Vagina (tissue), 2 donors: ENCODE measurements at regions not wholly inside any gene's neighbourhood (a gene's known extent, or its start where the extent isn't known, plus 50 kb on each side); places are given as distances from the start of the nearest gene placed in this dataset.

Experiments used
- DNase-seq, 2 donors: peaks; one replicate each; pipeline ENCODE4 v3.0.0-alpha.2; 2017; ENCODE audit errors: extremely low spot score in 2 of 2
- H3K27ac ChIP-seq: fragments of 200-600 bp; sonication (generic); one replicate; pipeline ENCODE4 v1.5.1; 2019
- H3K27me3 ChIP-seq: fragments of 200-600 bp; sonication (generic); one replicate; pipeline ENCODE4 v1.5.1; 2019
- H3K36me3 ChIP-seq, 2 donors: fragments of 200-600 bp; sonication (generic); one replicate each; pipeline ENCODE4 v1.5.1; 2017 to 2019
- H3K4me1 ChIP-seq: fragments of 200-600 bp; sonication (generic); one replicate; pipeline ENCODE4 v1.5.1; 2019
- H3K4me3 ChIP-seq, 2 donors: fragments of 200-600 bp; sonication (generic); 1 replicate in 1 of 2; 2 replicates in 1 of 2; pipeline ENCODE4 v1.5.1; 2016 to 2019
- H3K9me3 ChIP-seq: fragments of 200-600 bp; sonication (generic); one replicate; pipeline ENCODE4 v1.5.1; 2019
- CTCF ChIP-seq, 3 experiments: fragments of 450-650 bp in 2 of 3; fragments of 200-600 bp in 1 of 3; sonication (generic) in 1 of 3; IDR thresholded peaks; one replicate each; pipeline ENCODE4 v1.5.1; 2017 to 2019; ENCODE audit warnings: antibody characterized with exemption in 3 of 3, mild to moderate bottlenecking in 2 of 3, moderate library complexity in 2 of 3
- POLR2A ChIP-seq, 2 donors: fragments of 450-650 bp; IDR thresholded peaks; one replicate each; pipeline ENCODE4 v1.6.1; 2017; ENCODE audit warnings: antibody characterized with exemption in 2 of 2, mild to moderate bottlenecking in 2 of 2, moderate library complexity in 2 of 2
- POLR2AphosphoS5 ChIP-seq, 2 donors: sonication (generic); formaldehyde crosslinking; IDR thresholded peaks; one replicate each; pipeline ENCODE4 v1.9.0; 2017; ENCODE audit warnings: antibody characterized with exemption in 2 of 2, mild to moderate bottlenecking in 2 of 2, low read depth in 1 of 2; ENCODE audit not compliant: insufficient read depth in 1 of 2
- intact Hi-C: fragments of 100-400 bp; cut with DNase I; formaldehyde crosslinking; loops from one replicate; pipeline ENCODE4 v1.15.1; 2023

DNA sequence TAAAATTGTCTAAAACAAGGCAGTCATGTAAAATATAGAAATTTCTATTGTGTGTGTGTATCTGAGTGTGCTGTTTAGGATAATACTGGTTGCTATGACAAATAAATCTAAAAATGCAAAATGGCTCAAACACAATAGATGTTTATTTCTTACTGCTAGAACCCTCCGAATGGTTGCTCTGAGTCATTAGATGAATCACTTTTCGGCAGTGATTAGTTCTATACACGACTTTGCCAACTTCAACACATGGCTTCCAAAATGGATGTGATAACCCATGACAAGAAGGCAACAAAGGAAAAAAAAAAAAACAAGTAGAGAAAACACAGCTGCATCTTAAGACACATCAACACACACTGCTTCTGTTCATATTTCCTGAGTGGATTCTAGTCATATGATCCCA is 729.2 kb downstream of the AACS start:
- no peak overlapping the region for H3K27ac ChIP-seq
- intact Hi-C loops: no loop called here

DNA sequence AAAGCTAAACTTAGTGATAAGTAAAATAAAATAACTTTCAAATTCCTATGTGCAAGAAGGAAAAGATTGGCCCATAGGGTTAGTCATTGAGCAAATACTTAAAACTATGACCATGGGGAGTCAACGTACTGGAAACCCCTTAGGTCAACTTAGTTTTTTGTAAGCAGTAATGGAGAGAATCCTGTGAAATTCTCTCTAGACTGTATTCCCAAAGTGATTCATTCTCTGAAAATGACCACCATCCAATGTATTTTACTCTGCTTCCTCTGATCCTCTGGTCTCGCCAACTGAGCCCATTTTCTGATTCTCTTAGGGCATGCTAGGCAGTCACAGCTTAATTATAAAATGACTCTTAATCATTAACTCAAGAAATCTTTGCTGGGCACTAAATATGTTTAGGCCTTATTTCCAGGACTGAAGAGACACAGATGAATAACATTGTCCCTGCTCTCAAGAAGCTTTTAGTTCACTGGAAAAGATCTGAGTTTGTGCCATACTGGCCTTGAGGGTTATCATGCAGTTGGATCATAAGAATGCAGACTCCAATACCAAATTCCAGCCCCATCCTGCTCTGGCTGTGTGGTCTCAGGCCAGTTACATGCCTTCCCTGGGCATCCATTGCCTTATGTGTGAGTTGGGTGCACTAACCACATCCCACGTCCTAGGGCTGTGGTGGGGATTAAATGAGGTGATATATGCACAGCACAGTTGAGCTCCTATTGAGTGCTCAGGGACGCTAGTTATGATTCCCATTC is 732.4 kb downstream of the AACS start:
- DNase-seq: no peak
- no peak for TF ChIP-seq CTCF (IDR thresholded peaks at IDR 0.05)
- H3K4me1 ChIP-seq: no peaks in the 10 kb centered on the region
- H3K36me3 ChIP-seq: no peaks in the 10 kb centered on the region
- no peaks in the 10 kb centered on the region for H3K27me3 ChIP-seq
- H3K27ac ChIP-seq: no peak overlapping the region
- no peaks in the 10 kb centered on the region for H3K9me3 ChIP-seq
- intact Hi-C loops: no loop called here
- no peak overlapping the region for H3K4me3 ChIP-seq

More for the DNA sequence above, 729.2 kb downstream of the AACS start:
- Histone ChIP-seq H3K9me3 (no peaks in the 10 kb centered on the region), H3K36me3 (no peaks in the 10 kb centered on the region), H3K4me3 (no peak overlapping the region), H3K4me1 (no peaks in the 10 kb centered on the region), H3K27me3 (no peaks in the 10 kb centered on the region)
- DNase-seq: no peak
- TF ChIP-seq CTCF (IDR thresholded peaks at IDR 0.05) (no peak), POLR2AphosphoS5 (IDR thresholded peaks at IDR 0.05; ENCODE audit: insufficient read depth in 1 of 2, low read depth in 1 of 2) (no peak)

- no peak for TF ChIP-seq POLR2A (IDR thresholded peaks at IDR 0.05)
- no peak for TF ChIP-seq POLR2AphosphoS5 (IDR thresholded peaks at IDR 0.05; ENCODE audit: insufficient read depth in 1 of 2, low read depth in 1 of 2)
- TF ChIP-seq CTCF (IDR thresholded peaks at IDR 0.05): no peak
Measured at GRCh38 chr12:125804660-125805059, 739.4 kb downstream of the AACS start.

GRCh38 chr12:125824276-125824675 is 759.0 kb downstream of the AACS start:
- H3K27ac ChIP-seq: no peak overlapping the region
- H3K4me3 ChIP-seq: no peak overlapping the region
- no peak for TF ChIP-seq POLR2A (IDR thresholded peaks at IDR 0.05)
- no peak for TF ChIP-seq POLR2AphosphoS5 (IDR thresholded peaks at IDR 0.05; ENCODE audit: insufficient read depth in 1 of 2, low read depth in 1 of 2)
- TF ChIP-seq CTCF (IDR thresholded peaks at IDR 0.05): no peak
- no peaks in the 10 kb centered on the region for H3K4me1 ChIP-seq
- intact Hi-C loops: no loop called here
- no peaks in the 10 kb centered on the region for H3K27me3 ChIP-seq
- no peaks in the 10 kb centered on the region for H3K9me3 ChIP-seq
- no peak for DNase-seq
- H3K36me3 ChIP-seq: no peaks in the 10 kb centered on the region

More at GRCh38 chr12:125804660-125805059, 739.4 kb downstream of the AACS start:
- Histone ChIP-seq H3K4me3 (no peak overlapping the region), H3K9me3 (no peaks in the 10 kb centered on the region), H3K27ac (no peak overlapping the region), H3K36me3 (no peaks in the 10 kb centered on the region), H3K4me1 (no peaks in the 10 kb centered on the region), H3K27me3 (no peaks in the 10 kb centered on the region)
- no peak for DNase-seq
- intact Hi-C loops: no loop called here

DNA sequence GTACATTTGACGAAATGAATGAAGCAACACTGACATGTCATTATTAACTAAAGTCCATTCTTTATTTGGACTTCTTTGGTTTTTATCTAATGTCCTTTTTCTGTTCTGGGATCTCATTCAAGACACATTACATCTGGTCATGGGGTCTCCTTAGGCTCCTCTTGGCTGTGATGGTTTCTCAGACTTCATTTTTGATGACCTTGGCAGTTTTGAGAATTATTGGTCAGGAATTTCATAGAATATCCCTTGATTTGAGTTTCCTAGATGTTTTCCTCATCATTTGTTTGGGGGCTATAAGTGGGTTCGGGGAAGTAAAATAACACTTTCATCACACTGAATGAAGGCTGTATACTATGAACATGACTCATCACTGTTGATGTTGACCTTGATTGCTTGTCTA is 770.6 kb downstream of the AACS start:
- DNase-seq: no peak
- no peaks in the 10 kb centered on the region for H3K4me1 ChIP-seq
- no peaks in the 10 kb centered on the region for H3K27me3 ChIP-seq
- no peak overlapping the region for H3K27ac ChIP-seq
- no peak overlapping the region for H3K4me3 ChIP-seq
- intact Hi-C loops: no loop called here
- TF ChIP-seq POLR2A (IDR thresholded peaks at IDR 0.05): no peak
- TF ChIP-seq POLR2AphosphoS5 (IDR thresholded peaks at IDR 0.05; ENCODE audit: insufficient read depth in 1 of 2, low read depth in 1 of 2): no peak
- no peak for TF ChIP-seq CTCF (IDR thresholded peaks at IDR 0.05)
- H3K9me3 ChIP-seq: no peaks in the 10 kb centered on the region
- no peaks in the 10 kb centered on the region for H3K36me3 ChIP-seq
